ENCODE measurements at regions not wholly inside any gene's neighbourhood (a gene's known extent, or its start where the extent isn't known, plus 50 kb on each side); places are given as distances from the start of the nearest gene placed in this dataset.

- TF ChIP-seq POLR2A (IDR thresholded peaks at IDR 0.05; ENCODE audit: low read depth, low read length) = no peak
- TF ChIP-seq POU2F2 (IDR thresholded peaks at IDR 0.05; ENCODE audit: low read depth, low read length) = no peak
- no peak for TF ChIP-seq POLR2AphosphoS5 (IDR thresholded peaks at IDR 0.05; ENCODE audit: low read depth, low read length)
These were observed 328.3 kb downstream of the TMEM167A start for GRCh38 chr5:82748688-82749460.
